Activated CD4-positive, alpha-beta T cell treated with anti-CD3 and anti-CD28 coated beads, Interleukin-2, Interleukin-6, amounts not matched to agents 100 ng/mL and 50 ng/mL, durations not matched to agents 16 hours and 8 hours (primary cell): ENCODE measurements at regions not wholly inside any gene's neighbourhood (a gene's known extent, or its start where the extent isn't known, plus 50 kb on each side); places are given as distances from the start of the nearest gene placed in this dataset.
A peak's percentile ranks its signal among the peaks of the same experiment; 100 is the strongest.
"Not testable (repeated sequence)": the region's sequence is repeated elsewhere in the genome, so short reads cannot be mapped to it uniquely, and the experiment has no call there.

Experiments used
- DNase-seq: peaks from one replicate; pipeline ENCODE4 v3.0.0-alpha.2; 2020

DNA sequence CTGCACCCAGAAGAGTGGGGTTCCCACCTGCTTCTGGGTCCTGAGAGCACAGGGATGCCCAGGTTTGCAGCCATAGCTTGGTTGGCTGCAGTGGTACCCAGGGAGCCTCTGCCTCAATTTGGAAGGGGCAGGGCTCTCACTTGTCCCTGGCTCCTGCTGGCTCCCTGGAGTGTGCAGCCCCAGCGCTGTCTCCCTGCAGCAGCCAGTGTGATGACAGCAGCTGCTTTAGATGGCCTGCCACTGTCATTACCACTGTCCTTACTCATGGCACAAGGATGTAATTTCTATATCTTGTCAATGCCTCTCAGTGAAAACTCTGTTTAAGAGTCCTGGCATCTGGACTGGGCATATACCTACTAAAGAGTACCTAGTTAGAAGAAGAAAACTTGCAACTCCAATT, 250.9 kb downstream of the KIF20B start:
- DNase-seq: no peak

DNA sequence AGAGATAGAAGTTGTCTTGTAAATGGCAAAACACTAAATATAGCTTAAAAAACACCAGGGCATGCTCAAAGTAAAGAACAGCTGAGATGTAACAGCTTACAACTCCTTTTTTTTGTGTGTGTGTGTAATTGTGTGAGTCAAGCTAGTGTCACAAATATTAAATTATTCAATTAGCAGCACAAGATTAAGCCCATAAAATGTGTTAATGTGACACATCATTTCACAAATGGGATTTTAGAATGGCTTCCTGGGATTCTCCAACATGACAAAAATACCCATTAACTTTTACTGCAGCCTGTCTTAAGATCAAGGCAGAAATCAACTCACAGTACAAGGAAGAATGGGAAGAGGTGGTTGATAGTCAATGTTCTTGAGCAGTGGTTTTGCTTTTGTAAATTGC, 251.4 kb downstream of the KIF20B start:
- no peak for DNase-seq

- no peak for DNase-seq
Measured at GRCh38 chr10:89954061-89954460, 252.7 kb downstream of the KIF20B start.

- peak; percentile 29 for DNase-seq
Measured at GRCh38 chr10:89954787-89955566, 253.6 kb downstream of the KIF20B start.

DNA sequence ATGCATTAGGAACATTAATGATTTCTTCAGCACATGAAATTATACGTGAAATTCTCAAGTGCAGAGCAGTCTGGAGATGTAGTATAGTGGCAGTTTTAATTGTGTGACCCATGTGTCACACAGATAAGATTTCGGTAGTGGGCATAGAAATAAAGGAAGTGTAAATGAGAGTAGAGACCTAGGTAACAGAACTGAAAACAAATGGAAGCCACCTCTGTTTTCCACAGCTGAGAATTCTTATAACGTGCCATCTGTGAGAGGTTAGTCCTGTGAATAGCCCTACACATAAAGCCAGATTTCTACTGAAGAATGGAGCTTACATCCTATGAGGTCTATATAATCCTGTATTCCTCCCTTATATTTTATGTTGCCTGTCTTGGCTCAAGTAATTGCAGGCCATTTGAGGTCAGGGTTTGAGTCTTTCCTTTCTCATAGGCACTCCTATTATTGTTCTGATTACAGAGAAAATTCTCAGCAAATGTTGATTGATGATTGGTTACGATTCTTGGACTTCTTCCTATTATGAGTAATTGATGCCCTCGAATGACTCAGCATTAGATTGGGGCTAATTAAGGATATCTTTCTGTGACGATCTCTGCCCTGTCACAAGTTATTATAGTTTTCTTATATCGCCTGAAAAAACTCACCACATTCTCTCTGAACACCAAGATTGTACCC, 258.2 kb downstream of the KIF20B start:
- no peak for DNase-seq

DNA sequence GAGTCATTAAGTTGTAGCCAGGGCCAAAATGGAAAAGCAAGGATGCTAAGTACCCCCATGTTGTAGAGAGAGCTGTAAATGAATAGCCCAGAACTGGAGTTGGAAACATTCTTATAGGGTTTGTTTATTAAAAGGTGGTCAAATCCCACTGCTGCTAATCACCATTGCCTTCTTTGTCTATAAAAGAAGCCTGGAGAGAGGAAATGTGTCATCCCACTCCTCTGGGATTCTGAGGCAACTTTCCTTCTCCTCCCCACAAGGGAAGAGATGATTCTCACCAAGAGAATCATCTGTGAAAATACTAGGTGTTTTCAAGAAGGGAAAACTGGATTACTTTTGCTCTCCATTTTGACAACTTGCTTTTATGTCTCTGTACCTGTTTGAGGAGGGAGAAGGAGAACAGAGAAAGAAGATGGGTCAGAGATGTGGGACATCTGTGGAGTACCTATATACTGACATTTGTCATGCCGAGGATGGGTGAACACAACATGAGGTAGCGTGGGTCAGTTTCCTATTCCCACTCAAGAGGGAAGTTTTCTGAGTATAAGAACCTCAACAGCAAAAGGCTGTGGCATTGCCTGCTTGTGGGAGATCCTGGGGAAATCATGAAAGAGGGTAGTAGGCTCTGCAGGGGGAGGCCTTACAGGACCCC, 262.2 kb downstream of the KIF20B start:
- no peak for DNase-seq

GRCh38 chr10:89966211-89966610, 264.8 kb downstream of the KIF20B start:
- DNase-seq: no peak

GRCh38 chr10:89973326-89973725, 271.9 kb downstream of the KIF20B start:
- DNase-seq: no peak

DNA sequence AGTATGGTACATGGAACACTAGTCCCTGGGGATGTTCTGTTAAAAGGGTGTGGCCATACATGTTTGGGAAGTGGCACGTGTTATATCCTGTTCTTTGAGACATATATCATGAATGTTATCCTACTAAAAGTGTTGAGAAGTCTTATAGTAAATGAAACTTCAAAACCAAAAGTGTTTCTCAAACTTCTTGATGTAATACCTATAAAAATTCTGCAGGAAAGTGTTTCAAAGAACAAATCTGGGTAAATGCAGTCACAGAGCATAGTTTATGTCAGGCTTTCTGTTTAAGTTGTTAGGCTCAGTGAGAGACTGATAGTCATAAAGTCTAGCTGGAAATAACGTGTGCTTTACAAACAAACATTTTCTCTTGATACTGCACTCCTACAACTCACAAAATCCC, 273.7 kb downstream of the KIF20B start:
- no peak for DNase-seq

DNA sequence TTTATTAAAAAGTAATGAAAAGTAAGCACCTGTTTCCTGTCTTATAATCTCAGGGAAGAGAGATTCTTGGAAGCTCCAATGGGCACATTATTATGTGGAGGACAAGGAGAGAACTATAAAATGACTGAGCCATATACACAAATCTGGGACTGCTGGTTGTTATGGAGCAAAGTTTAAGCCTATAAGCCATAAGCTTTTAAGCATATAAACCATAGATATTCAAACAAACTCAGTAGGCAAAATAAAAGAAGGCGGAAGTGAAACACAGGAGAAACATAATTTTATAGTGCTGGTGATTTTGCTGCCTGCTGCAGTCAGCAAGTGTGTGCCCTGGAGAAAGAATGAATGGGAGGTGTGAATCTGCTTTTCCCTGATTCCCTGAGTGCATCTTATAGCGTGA, 274.4 kb downstream of the KIF20B start:
- DNase-seq: no peak

GRCh38 chr10:89978081-89978480, 276.7 kb downstream of the KIF20B start:
- DNase-seq: no peak

DNA sequence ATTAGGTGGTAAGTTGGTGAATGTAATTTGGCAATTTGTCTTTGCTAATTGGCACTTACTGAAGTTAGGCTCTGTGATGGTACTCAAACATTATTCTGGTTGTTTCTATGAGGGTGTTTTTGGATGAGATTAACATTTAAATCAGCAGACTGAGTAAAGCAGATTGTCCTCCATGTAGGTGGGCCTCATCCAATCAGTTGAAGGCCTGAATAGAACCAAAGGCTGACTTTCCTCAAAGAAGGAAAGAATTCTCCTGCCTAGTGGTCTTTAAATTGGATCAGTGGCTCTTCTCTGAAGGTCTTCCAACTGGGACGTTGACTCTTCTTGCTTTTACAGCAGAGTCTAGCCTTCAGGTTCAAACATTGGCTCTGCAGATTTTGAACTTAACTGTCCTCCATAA, 278.3 kb downstream of the KIF20B start:
- DNase-seq: no peak

DNA sequence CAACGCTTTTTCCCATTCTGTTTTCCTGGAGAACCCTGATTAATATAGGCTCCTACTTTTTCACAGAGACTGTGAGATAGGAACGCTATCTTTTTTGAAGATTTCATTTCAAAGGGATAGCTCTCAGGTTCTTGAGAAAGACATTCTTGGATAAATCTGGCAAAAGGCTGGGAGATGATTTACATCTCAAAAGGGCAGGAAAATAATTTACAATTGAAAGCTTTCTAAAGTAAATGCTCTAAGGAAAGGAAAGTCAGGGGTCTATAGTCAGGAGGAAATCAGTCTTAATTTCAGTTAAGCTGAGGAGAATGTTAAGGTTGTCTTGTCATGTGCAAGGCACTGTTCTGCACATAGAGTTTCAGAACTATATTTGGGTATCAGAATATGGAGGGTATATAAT, 278.8 kb downstream of the KIF20B start:
- DNase-seq: no peak

- DNase-seq: no peak
Measured at GRCh38 chr10:89981891-89982290, 280.5 kb downstream of the KIF20B start.

GRCh38 chr10:89985446-89985845, 284.1 kb downstream of the KIF20B start:
- DNase-seq: no peak

DNA sequence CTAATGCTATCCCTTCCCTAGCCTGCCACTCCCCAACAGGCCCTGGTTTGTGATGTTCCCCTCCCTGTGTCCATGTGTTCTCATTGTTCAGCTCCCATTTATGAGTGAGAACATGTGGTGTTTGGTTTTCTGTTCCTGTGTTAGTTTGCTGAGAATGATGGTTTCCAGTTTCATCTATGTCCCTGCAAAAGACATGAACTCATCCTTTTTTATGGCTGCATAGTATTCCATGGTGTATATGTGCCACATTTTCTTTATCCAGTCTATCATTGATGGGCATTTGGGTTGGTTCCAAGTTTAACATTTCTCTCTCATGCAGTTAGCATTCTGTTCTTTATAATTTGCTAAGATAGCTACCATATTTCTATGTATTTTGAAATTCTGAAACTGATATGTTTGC, 287.0 kb downstream of the KIF20B start:
- DNase-seq: not testable (repeated sequence)

DNA sequence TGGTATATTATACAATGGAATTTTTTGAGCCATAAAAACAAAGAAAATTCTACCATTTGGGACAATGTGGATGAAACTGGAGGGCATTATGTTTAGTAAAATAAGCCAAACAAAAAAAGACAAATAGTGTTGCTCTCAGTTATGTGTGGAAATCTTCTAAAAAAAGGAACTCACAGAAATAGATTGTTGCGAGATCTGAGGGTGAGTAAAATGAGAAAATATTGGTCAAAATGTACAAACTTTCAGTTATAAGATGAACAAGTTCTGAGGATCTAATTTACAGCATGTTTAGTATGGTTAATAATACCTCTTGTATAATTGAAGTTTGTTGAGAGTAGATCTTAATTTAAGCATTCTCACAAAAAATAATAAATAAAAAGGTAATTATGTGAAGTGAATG, 291.2 kb downstream of the KIF20B start:
- DNase-seq: no peak

GRCh38 chr10:90007226-90007625, 305.8 kb downstream of the KIF20B start:
- no peak for DNase-seq

- DNase-seq: not testable (repeated sequence)
Measured at GRCh38 chr10:90011281-90011680, 309.9 kb downstream of the KIF20B start.

DNA sequence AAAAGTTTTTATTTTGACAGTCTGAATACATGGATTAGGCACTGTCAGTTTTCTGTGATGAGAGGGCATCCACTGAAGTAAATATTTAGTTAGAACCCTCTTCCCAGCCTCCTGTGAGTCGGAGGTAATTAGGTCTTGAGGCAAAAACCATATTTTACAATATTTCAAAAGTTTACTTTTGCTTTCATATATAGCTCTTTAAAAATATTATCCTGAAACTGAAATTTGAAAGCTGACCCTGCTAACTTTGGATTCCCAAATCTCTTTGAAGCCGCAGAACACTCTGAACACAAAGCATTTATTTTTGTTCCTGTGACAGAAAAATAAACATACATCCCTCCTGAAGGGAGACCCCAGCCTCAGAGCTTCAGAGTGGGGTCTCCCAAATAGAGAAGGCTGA, 317.4 kb downstream of the KIF20B start:
- DNase-seq: no peak

- DNase-seq: no peak
Measured at GRCh38 chr10:90020506-90020905, 319.1 kb downstream of the KIF20B start.

GRCh38 chr10:90023950-90024349, 322.6 kb downstream of the KIF20B start:
- no peak for DNase-seq

GRCh38 chr10:90028312-90028711, 326.9 kb downstream of the KIF20B start:
- DNase-seq: no peak

- DNase-seq: no peak
Measured at GRCh38 chr10:90031776-90032175, 330.4 kb downstream of the KIF20B start.
